ENCODE measurements at regions not wholly inside any gene's neighbourhood (a gene's known extent, or its start where the extent isn't known, plus 50 kb on each side); places are given as distances from the start of the nearest gene placed in this dataset.

DNA sequence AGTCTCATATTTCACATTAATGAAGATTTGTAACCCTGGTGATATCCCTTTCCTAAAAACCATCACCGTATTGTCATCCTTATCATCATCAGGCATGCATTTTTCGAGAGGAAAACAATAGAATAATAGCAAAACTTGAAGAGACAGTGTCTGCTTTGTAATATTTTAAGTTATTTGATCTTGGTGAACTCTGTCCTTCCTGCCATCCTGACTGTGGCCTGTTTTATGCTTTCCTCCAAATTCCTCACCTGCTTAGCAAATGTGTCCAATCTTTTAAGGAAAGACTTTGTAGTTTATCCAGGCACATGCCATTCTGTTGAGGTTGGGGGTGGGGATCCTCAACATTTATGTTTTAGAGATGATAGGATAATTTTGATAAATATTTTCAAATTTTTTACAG lies 306.1 kb upstream of the COL8A1 start:
- Histone ChIP-seq H4K8ac (ENCODE audit: low read length) (no peak overlapping the region), H2BK15ac (ENCODE audit: low read depth, poor library complexity, severe bottlenecking) (no peak overlapping the region), H2BK120ac (ENCODE audit: low read depth, low read length) (no peak overlapping the region), H3K27me3 (ENCODE audit: control insufficient read depth in 1 of 2, insufficient read depth in 1 of 2, low read length in 2 of 2) (no peaks in the 10 kb centered on the region), H2AFZ (ENCODE audit: low read depth, low read length) (no peak overlapping the region), H3K79me1 (replicated peaks; ENCODE audit: low read length, poor library complexity, severe bottlenecking) (no peaks in the 10 kb centered on the region), H3K4me1 (ENCODE audit: control insufficient read depth, insufficient read depth, low read depth, low read length) (no peaks in the 10 kb centered on the region), H3K9ac (ENCODE audit: low read length) (no peak overlapping the region), H3K27ac (ENCODE audit: low read length, poor library complexity, severe bottlenecking) (no peak overlapping the region), H3K18ac (ENCODE audit: low read depth in 1 of 2, low read length in 2 of 2) (no peak overlapping the region), H3K36me3 (ENCODE audit: control insufficient read depth in 1 of 2, insufficient read depth in 2 of 2, low read depth in 1 of 2, low read length in 2 of 2) (no peaks in the 10 kb centered on the region), H3K23ac (ENCODE audit: low read length in 2 of 2) (no peak overlapping the region), H3K4ac (ENCODE audit: low read depth in 1 of 2, low read length in 2 of 2) (no peak overlapping the region), H2BK12ac (ENCODE audit: low read length in 2 of 2) (no peak overlapping the region), H2AK5ac (ENCODE audit: low read length, severe bottlenecking) (no peak overlapping the region), H3K9me3 (ENCODE audit: control insufficient read depth, low read length) (no peaks in the 10 kb centered on the region), H2BK5ac (ENCODE audit: low read depth, low read length, poor library complexity, severe bottlenecking) (no peak overlapping the region), H3K14ac (ENCODE audit: low read length in 2 of 2) (no peak overlapping the region), H4K91ac (ENCODE audit: low read length) (no peak overlapping the region), H3K4me2 (ENCODE audit: low read length, poor library complexity, severe bottlenecking) (no peak overlapping the region), H3K4me3 (ENCODE audit: insufficient read depth in 1 of 2, low read depth in 1 of 2, low read length in 2 of 2) (no peak overlapping the region)
- no peak for DNase-seq
- WGBS, result no CpG with 5 or more reads among the region's 2 CpGs

DNA sequence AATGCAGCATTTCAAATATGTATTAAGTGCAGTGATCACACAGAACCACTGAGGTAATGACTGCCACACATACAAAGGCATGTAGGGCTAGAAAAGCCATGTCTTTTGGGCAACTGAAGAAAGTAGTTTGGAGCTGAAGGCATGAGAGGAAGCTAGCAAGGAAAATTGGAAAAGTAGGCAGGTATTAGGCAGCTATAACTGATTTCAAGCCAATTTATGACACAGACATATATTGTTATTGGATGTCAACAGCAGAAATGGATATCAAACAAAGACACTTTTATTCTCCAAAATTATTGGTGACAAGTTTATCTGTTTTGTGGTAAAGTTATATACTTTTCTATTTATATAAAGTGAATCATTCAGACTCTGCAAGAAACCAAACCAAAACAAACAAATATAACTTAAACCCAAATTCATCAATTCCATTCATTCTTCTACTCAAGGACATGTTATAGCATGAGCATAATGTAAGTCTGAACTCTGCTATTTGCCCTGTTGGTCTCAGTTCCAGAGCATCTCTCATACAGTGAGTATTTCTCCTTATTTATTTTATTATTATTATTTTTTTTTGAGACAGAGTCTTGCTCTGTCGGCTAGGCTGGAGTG lies 307.4 kb upstream of the COL8A1 start:
- no peak overlapping the region for H3K4me2 ChIP-seq (ENCODE audit: low read length, poor library complexity, severe bottlenecking)
- no peak overlapping the region for H2AFZ ChIP-seq (ENCODE audit: low read depth, low read length)
- H3K18ac ChIP-seq (ENCODE audit: low read depth in 1 of 2, low read length in 2 of 2), result no peak overlapping the region
- no peak overlapping the region for H3K9ac ChIP-seq (ENCODE audit: low read length)
- no peaks in the 10 kb centered on the region for H3K9me3 ChIP-seq (ENCODE audit: control insufficient read depth, low read length)
- H2AK5ac ChIP-seq (ENCODE audit: low read length, severe bottlenecking), result no peak overlapping the region
- H3K79me1 ChIP-seq (replicated peaks; ENCODE audit: low read length, poor library complexity, severe bottlenecking), result no peaks in the 10 kb centered on the region
- H2BK12ac ChIP-seq (ENCODE audit: low read length in 2 of 2), result no peak overlapping the region
- no peak overlapping the region for H3K27ac ChIP-seq (ENCODE audit: low read length, poor library complexity, severe bottlenecking)
- H2BK15ac ChIP-seq (ENCODE audit: low read depth, poor library complexity, severe bottlenecking), result no peak overlapping the region
- DNase-seq, result peak; percentile 11
- no peak overlapping the region for H3K4ac ChIP-seq (ENCODE audit: low read depth in 1 of 2, low read length in 2 of 2)
- H3K4me1 ChIP-seq (ENCODE audit: control insufficient read depth, insufficient read depth, low read depth, low read length), result no peaks in the 10 kb centered on the region
- H2BK5ac ChIP-seq (ENCODE audit: low read depth, low read length, poor library complexity, severe bottlenecking), result no peak overlapping the region
- no peak overlapping the region for H3K14ac ChIP-seq (ENCODE audit: low read length in 2 of 2)
- H3K4me3 ChIP-seq (ENCODE audit: insufficient read depth in 1 of 2, low read depth in 1 of 2, low read length in 2 of 2), result no peak overlapping the region
- H2BK120ac ChIP-seq (ENCODE audit: low read depth, low read length), result no peak overlapping the region
- no peaks in the 10 kb centered on the region for H3K27me3 ChIP-seq (ENCODE audit: control insufficient read depth in 1 of 2, insufficient read depth in 1 of 2, low read length in 2 of 2)
- no peak overlapping the region for H3K23ac ChIP-seq (ENCODE audit: low read length in 2 of 2)
- no peak overlapping the region for H4K8ac ChIP-seq (ENCODE audit: low read length)
- H4K91ac ChIP-seq (ENCODE audit: low read length), result no peak overlapping the region
- 100% methylated on average over 1 of the region's 1 CpG for WGBS
- H3K36me3 ChIP-seq (ENCODE audit: control insufficient read depth in 1 of 2, insufficient read depth in 2 of 2, low read depth in 1 of 2, low read length in 2 of 2), result no peaks in the 10 kb centered on the region

DNA sequence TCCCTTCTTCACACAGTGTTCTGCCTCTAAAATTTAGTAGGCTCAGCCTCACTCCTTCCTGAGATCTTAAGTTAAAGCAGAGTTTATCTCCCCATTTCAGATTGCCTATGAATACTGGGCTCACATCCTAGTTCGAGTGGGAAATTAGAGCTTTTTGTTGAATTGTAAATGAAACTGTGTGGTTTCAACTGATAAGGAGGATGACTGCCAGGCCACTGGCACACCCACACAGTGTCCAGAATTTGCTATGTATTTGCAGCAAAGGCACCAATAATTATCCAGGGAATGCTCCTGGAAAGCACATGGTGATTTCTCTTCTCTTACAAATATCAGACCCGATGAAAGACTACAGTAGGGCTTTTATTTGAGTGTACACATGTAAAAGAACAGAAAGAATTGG lies 308.1 kb upstream of the COL8A1 start:
- Histone ChIP-seq H3K79me1 (replicated peaks; ENCODE audit: low read length, poor library complexity, severe bottlenecking) (no peaks in the 10 kb centered on the region), H2BK5ac (ENCODE audit: low read depth, low read length, poor library complexity, severe bottlenecking) (no peak overlapping the region), H3K23ac (ENCODE audit: low read length in 2 of 2) (no peak overlapping the region), H3K14ac (ENCODE audit: low read length in 2 of 2) (no peak overlapping the region), H2AFZ (ENCODE audit: low read depth, low read length) (no peak overlapping the region), H4K8ac (ENCODE audit: low read length) (no peak overlapping the region), H3K18ac (ENCODE audit: low read depth in 1 of 2, low read length in 2 of 2) (no peak overlapping the region), H3K9me3 (ENCODE audit: control insufficient read depth, low read length) (no peaks in the 10 kb centered on the region), H3K9ac (ENCODE audit: low read length) (no peak overlapping the region), H3K36me3 (ENCODE audit: control insufficient read depth in 1 of 2, insufficient read depth in 2 of 2, low read depth in 1 of 2, low read length in 2 of 2) (no peaks in the 10 kb centered on the region), H2BK120ac (ENCODE audit: low read depth, low read length) (no peak overlapping the region), H3K4me1 (ENCODE audit: control insufficient read depth, insufficient read depth, low read depth, low read length) (no peaks in the 10 kb centered on the region), H3K27ac (ENCODE audit: low read length, poor library complexity, severe bottlenecking) (no peak overlapping the region), H4K91ac (ENCODE audit: low read length) (no peak overlapping the region), H3K27me3 (ENCODE audit: control insufficient read depth in 1 of 2, insufficient read depth in 1 of 2, low read length in 2 of 2) (no peaks in the 10 kb centered on the region), H2AK5ac (ENCODE audit: low read length, severe bottlenecking) (no peak overlapping the region), H3K4me2 (ENCODE audit: low read length, poor library complexity, severe bottlenecking) (no peak overlapping the region), H2BK15ac (ENCODE audit: low read depth, poor library complexity, severe bottlenecking) (no peak overlapping the region), H2BK12ac (ENCODE audit: low read length in 2 of 2) (no peak overlapping the region), H3K4ac (ENCODE audit: low read depth in 1 of 2, low read length in 2 of 2) (no peak overlapping the region), H3K4me3 (ENCODE audit: insufficient read depth in 1 of 2, low read depth in 1 of 2, low read length in 2 of 2) (no peak overlapping the region)
- 33% methylated on average over 1 of the region's 2 CpGs for WGBS
- DNase-seq, result no peak

DNA sequence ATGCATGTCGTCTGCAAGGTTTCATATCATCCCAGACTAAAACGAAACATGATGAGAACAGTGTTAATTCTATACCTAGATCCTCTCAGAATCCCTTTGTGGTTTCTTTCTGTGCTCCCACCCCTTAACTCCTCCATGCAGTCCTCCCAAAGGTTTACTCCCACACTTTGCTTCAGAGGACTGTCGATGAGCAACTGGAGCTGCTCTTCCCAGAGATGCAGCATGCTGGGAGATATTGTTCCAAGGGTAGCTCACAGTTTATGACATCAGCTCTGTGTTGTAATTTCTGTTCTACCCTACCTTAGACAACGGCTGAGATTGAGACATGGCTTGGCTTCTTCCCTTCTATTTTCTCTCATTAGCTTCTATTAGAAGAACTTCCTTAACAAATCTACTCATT lies 313.0 kb upstream of the COL8A1 start:
- whole genome bisulfite sequencing, result 79% methylated on average over 3 of the region's 4 CpGs
- no peak overlapping the region for H3K27ac ChIP-seq (ENCODE audit: low read length, poor library complexity, severe bottlenecking)
- no peak for DNase-seq
- H2BK5ac ChIP-seq (ENCODE audit: low read depth, low read length, poor library complexity, severe bottlenecking), result no peak overlapping the region
- H2BK15ac ChIP-seq (ENCODE audit: low read depth, poor library complexity, severe bottlenecking), result no peak overlapping the region
- H3K36me3 ChIP-seq (ENCODE audit: control insufficient read depth in 1 of 2, insufficient read depth in 2 of 2, low read depth in 1 of 2, low read length in 2 of 2), result no peaks in the 10 kb centered on the region
- no peak overlapping the region for H4K91ac ChIP-seq (ENCODE audit: low read length)
- no peak overlapping the region for H2AK5ac ChIP-seq (ENCODE audit: low read length, severe bottlenecking)
- H2BK12ac ChIP-seq (ENCODE audit: low read length in 2 of 2), result no peak overlapping the region
- no peak overlapping the region for H3K9ac ChIP-seq (ENCODE audit: low read length)
- H3K79me1 ChIP-seq (replicated peaks; ENCODE audit: low read length, poor library complexity, severe bottlenecking), result no peaks in the 10 kb centered on the region
- no peak overlapping the region for H2AFZ ChIP-seq (ENCODE audit: low read depth, low read length)
- no peaks in the 10 kb centered on the region for H3K9me3 ChIP-seq (ENCODE audit: control insufficient read depth, low read length)
- no peak overlapping the region for H3K23ac ChIP-seq (ENCODE audit: low read length in 2 of 2)
- H3K4ac ChIP-seq (ENCODE audit: low read depth in 1 of 2, low read length in 2 of 2), result no peak overlapping the region
- H4K8ac ChIP-seq (ENCODE audit: low read length), result no peak overlapping the region
- no peak overlapping the region for H2BK120ac ChIP-seq (ENCODE audit: low read depth, low read length)
- H3K27me3 ChIP-seq (ENCODE audit: control insufficient read depth in 1 of 2, insufficient read depth in 1 of 2, low read length in 2 of 2), result no peaks in the 10 kb centered on the region
- H3K4me3 ChIP-seq (ENCODE audit: insufficient read depth in 1 of 2, low read depth in 1 of 2, low read length in 2 of 2), result no peak overlapping the region
- no peak overlapping the region for H3K14ac ChIP-seq (ENCODE audit: low read length in 2 of 2)
- H3K18ac ChIP-seq (ENCODE audit: low read depth in 1 of 2, low read length in 2 of 2), result no peak overlapping the region
- no peaks in the 10 kb centered on the region for H3K4me1 ChIP-seq (ENCODE audit: control insufficient read depth, insufficient read depth, low read depth, low read length)
- no peak overlapping the region for H3K4me2 ChIP-seq (ENCODE audit: low read length, poor library complexity, severe bottlenecking)
